GM23338 (cell line): ENCODE measurements at regions not wholly inside any gene's neighbourhood (a gene's known extent, or its start where the extent isn't known, plus 50 kb on each side); places are given as distances from the start of the nearest gene placed in this dataset.

Experiments used
- ATAC-seq: fragments of 200-7000 bp; cut with Tn5 transposase; 3 replicates; pipeline ENCODE4 v1.9.1; 2020
- DNase-seq: peaks from one replicate; pipeline ENCODE4 v3.0.0-alpha.2; 2015; ENCODE audit warnings: low spot score
- H2AFZ ChIP-seq: fragments of 200-600 bp; sonication (generic); 2 replicates; pipeline ENCODE4 v1.8.0; 2016; ENCODE audit warnings: antibody characterized with exemption, mild to moderate bottlenecking, moderate library complexity
- H3F3A ChIP-seq: fragments of 200-600 bp; sonication (generic); replicated peaks from 2 replicates; pipeline ENCODE4 v1.8.0; 2017; ENCODE audit warnings: antibody characterized with exemption, mixed run types, low read depth
- H3K27ac ChIP-seq: fragments of 200-600 bp; sonication (generic); 2 replicates; pipeline ENCODE4 v1.6.1; 2016; ENCODE audit warnings: low read depth
- H3K27me3 ChIP-seq: fragments of 200-600 bp; sonication (generic); 2 replicates; pipeline ENCODE4 v1.8.0; 2016; ENCODE audit warnings: mild to moderate bottlenecking, mixed run types, moderate library complexity; ENCODE audit not compliant: insufficient read depth
- H3K36me3 ChIP-seq: fragments of 200-600 bp; sonication (generic); 2 replicates; pipeline ENCODE4 v1.8.0; 2016; ENCODE audit warnings: mild to moderate bottlenecking; ENCODE audit not compliant: insufficient read depth
- H3K4me1 ChIP-seq: fragments of 200-600 bp; sonication (generic); 2 replicates; pipeline ENCODE4 v1.8.0; 2016; ENCODE audit warnings: mild to moderate bottlenecking, moderate library complexity; ENCODE audit not compliant: insufficient read depth
- H3K4me2 ChIP-seq: fragments of 200-600 bp; sonication (generic); 2 replicates; pipeline ENCODE4 v1.7.1; 2017; ENCODE audit warnings: mixed run types
- H3K4me3 ChIP-seq: fragments of 200-600 bp; sonication (generic); 2 replicates; pipeline ENCODE4 v1.6.1; 2016; ENCODE audit warnings: mixed run types
- H3K79me2 ChIP-seq: fragments of 200-600 bp; sonication (generic); replicated peaks from 2 replicates; pipeline ENCODE4 v1.8.0; 2017; ENCODE audit warnings: mild to moderate bottlenecking; ENCODE audit not compliant: insufficient read depth
- H3K9me2 ChIP-seq: fragments of 200-600 bp; sonication (generic); 2 replicates; pipeline ENCODE4 v1.8.0; 2017; ENCODE audit not compliant: insufficient read depth
- H4K20me1 ChIP-seq: fragments of 200-600 bp; sonication (generic); replicated peaks from 2 replicates; pipeline ENCODE4 v1.8.0; 2017; ENCODE audit warnings: mild to moderate bottlenecking; ENCODE audit not compliant: insufficient read depth
- H3K27ac Mint-ChIP-seq: 2 replicates; pipeline ENCODE4 v1.8.0; 2020; ENCODE audit warnings: inconsistent platforms, mild to moderate bottlenecking, moderate library complexity, mixed read lengths
- H3K27me3 Mint-ChIP-seq: 3 replicates; pipeline ENCODE4 v1.8.0; 2022; ENCODE audit warnings: low read depth, mild to moderate bottlenecking, moderate library complexity, mixed read lengths, inconsistent platforms; ENCODE audit not compliant: insufficient read depth, poor library complexity
- H3K36me3 Mint-ChIP-seq: 3 replicates; pipeline ENCODE4 v1.8.0; 2021; ENCODE audit warnings: low read depth, mild to moderate bottlenecking, inconsistent platforms, moderate library complexity, mixed read lengths
- H3K4me1 Mint-ChIP-seq: 3 replicates; pipeline ENCODE4 v1.8.0; 2020; ENCODE audit warnings: mild to moderate bottlenecking, inconsistent platforms, mixed read lengths
- H3K4me3 Mint-ChIP-seq: 3 replicates; pipeline ENCODE4 v1.8.0; 2021; ENCODE audit warnings: moderate library complexity, mild to moderate bottlenecking, inconsistent platforms, mixed read lengths
- H3K9me3 Mint-ChIP-seq: 3 replicates; pipeline ENCODE4 v1.8.0; 2020; ENCODE audit warnings: moderate library complexity, mild to moderate bottlenecking, inconsistent platforms, mixed read lengths
- CREB1 ChIP-seq: fragments of 250-450 bp; sonication (Bioruptor Pico); IDR thresholded peaks from 2 replicates; pipeline ENCODE4 v1.5.0; 2020; ENCODE audit warnings: low read depth, mild to moderate bottlenecking, moderate library complexity
- CTCF ChIP-seq, 2 experiments: fragments of 200-600 bp in 1 of 2; sonication (generic) in 1 of 2; conservative IDR thresholded peaks; 2 replicates each; pipeline versions ENCODE4 v1.5.1 to v1.6.1; 2016 to 2017; ENCODE audit warnings: antibody characterized with exemption in 2 of 2, low read depth in 2 of 2, mild to moderate bottlenecking in 2 of 2, moderate library complexity in 1 of 2
- ETS1 ChIP-seq: IDR thresholded peaks from 2 replicates; pipeline ENCODE4 v1.6.1; 2016; ENCODE audit warnings: antibody characterized with exemption
- EZH2 ChIP-seq: fragments of 200-600 bp; sonication (generic); IDR thresholded peaks from one replicate; pipeline ENCODE4 v1.8.0; 2017; ENCODE audit warnings: antibody characterized with exemption, mild to moderate bottlenecking, low read depth; ENCODE audit not compliant: unreplicated experiment
- EZH2phosphoT487 ChIP-seq: fragments of 200-600 bp; sonication (generic); IDR thresholded peaks from one replicate; pipeline ENCODE4 v1.8.1; 2018; ENCODE audit warnings: antibody characterized with exemption; ENCODE audit not compliant: unreplicated experiment
- JUNB ChIP-seq: IDR thresholded peaks from one replicate; pipeline ENCODE4 v1.6.1; 2016; ENCODE audit warnings: antibody characterized with exemption; ENCODE audit not compliant: unreplicated experiment
- NANOG ChIP-seq: IDR thresholded peaks from 2 replicates; pipeline ENCODE4 v1.6.1; 2016; ENCODE audit warnings: antibody characterized with exemption, borderline replicate concordance
- POLR2AphosphoS5 ChIP-seq: IDR thresholded peaks from 2 replicates; pipeline ENCODE4 v1.6.1; 2016; ENCODE audit warnings: antibody characterized with exemption, low read depth
- REST ChIP-seq: IDR thresholded peaks from one replicate; pipeline ENCODE4 v1.6.1; 2018; ENCODE audit warnings: antibody characterized with exemption; ENCODE audit not compliant: unreplicated experiment
- STAT1 ChIP-seq: IDR thresholded peaks from one replicate; pipeline ENCODE4 v1.6.1; 2016; ENCODE audit warnings: antibody characterized with exemption; ENCODE audit not compliant: unreplicated experiment
- ZNF114 ChIP-seq: fragments of 250-450 bp; sonication (Bioruptor Pico); IDR thresholded peaks from 2 replicates; pipeline ENCODE4 v1.5.0; 2020; ENCODE audit warnings: mild to moderate bottlenecking, moderate library complexity
- ZNF331 ChIP-seq: fragments of 250-450 bp; sonication (Bioruptor Pico); IDR thresholded peaks from 2 replicates; pipeline ENCODE4 v1.5.0; 2020; ENCODE audit warnings: low read depth, mild to moderate bottlenecking, moderate library complexity
- ZNF462 ChIP-seq: fragments of 250-450 bp; sonication (Bioruptor Pico); IDR thresholded peaks from 2 replicates; pipeline ENCODE4 v1.5.0; 2020; ENCODE audit warnings: mild to moderate bottlenecking, moderate library complexity

GRCh38 chr14:97198813-97199212, 401.6 kb downstream of the VRK1 start:
- Histone ChIP-seq H3K9me2 (peaks cover 13% of the 10 kb centered on the region; the same call in 1 of the 2 replicates), H3K4me1 (no peaks in the 10 kb centered on the region), H2AFZ (no peak overlapping the region), H4K20me1 (no peaks in the 10 kb centered on the region), H3K79me2 (no peaks in the 10 kb centered on the region), H3K27me3 (no peaks in the 10 kb centered on the region), H3K36me3 (no peaks in the 10 kb centered on the region), H3K4me2 (no peak overlapping the region), H3K4me3 (no peak overlapping the region), H3F3A (no peaks in the 10 kb centered on the region), H3K27ac (no peak overlapping the region)
- no peaks in the 10 kb centered on the region for H3K36me3 Mint-ChIP-seq
- ATAC-seq (no peak), DNase-seq (no peak)
- no peak overlapping the region for H3K4me3 Mint-ChIP-seq
- H3K27ac Mint-ChIP-seq, result no peak overlapping the region
- no peaks in the 10 kb centered on the region for H3K4me1 Mint-ChIP-seq
- TF ChIP-seq CREB1 (CRISPR knock-in tag) (no peak), NANOG (no peak), ZNF331 (no peak), EZH2phosphoT487 (no peak), ZNF114 (CRISPR knock-in tag) (no peak), EZH2 (no peak), REST (no peak), CTCF (conservative IDR thresholded peaks at IDR 0.05; ENCODE audit: low read depth in 2 of 2) (no peak), STAT1 (no peak), ZNF462 (CRISPR knock-in tag) (no peak), JUNB (no peak), ETS1 (no peak), POLR2AphosphoS5 (no peak)
- peaks cover 4% of the 10 kb centered on the region; the same call in 2 of the 3 replicates for H3K9me3 Mint-ChIP-seq
- peaks cover 4% of the 10 kb centered on the region for H3K27me3 Mint-ChIP-seq
